ENCODE measurements at regions not wholly inside any gene's neighbourhood (a gene's known extent, or its start where the extent isn't known, plus 50 kb on each side); places are given as distances from the start of the nearest gene placed in this dataset.

DNA sequence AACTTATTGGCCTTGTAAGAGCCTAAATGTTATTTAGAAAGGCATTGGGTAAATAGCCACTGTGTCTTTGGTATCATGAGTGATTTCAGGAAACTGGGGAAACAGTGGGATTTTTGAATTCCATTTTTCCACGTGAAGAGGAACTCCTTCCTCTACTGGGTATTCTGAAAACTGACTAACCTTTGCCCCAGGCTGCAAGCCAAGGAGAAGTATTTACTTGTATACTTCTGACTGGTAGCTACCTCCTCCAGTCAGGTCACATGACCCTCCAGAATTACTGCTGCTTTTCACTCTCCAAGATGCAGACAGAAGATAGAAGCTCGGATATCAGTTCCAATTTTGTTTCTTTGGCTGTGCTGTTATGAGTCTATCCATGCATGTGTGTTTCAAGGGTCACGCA is 50.9 kb upstream of the MAP3K13 start:
- TF ChIP-seq, protein P1, sequence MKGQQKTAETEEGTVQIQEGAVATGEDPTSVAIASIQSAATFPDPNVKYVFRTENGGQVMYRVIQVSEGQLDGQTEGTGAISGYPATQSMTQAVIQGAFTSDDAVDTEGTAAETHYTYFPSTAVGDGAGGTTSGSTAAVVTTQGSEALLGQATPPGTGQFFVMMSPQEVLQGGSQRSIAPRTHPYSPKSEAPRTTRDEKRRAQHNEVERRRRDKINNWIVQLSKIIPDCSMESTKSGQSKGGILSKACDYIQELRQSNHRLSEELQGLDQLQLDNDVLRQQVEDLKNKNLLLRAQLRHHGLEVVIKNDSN (IDR thresholded peaks at IDR 0.05) = peak; percentile 59
- TF ChIP-seq EP300 (IDR thresholded peaks at IDR 0.05; ENCODE audit: borderline replicate concordance) = no peak
